Stimulated activated CD4-positive, alpha-beta T cell treated with anti-CD3 and anti-CD28 coated beads, Interleukin-12 subunit alpha, Interleukin-12 subunit beta, amount 100 ng/mL, for 48 hours (primary cell): ENCODE measurements at regions not wholly inside any gene's neighbourhood (a gene's known extent, or its start where the extent isn't known, plus 50 kb on each side); places are given as distances from the start of the nearest gene placed in this dataset.

Source experiments
- DNase-seq, 3 donors: peaks; one replicate each; pipeline ENCODE4 v3.0.0-alpha.2; 2020; ENCODE audit warnings: low read depth in 2 of 3, low spot score in 1 of 3

GRCh38 chr9:79006546-79006945 lies 565.2 kb upstream of the TLE4 start:
- no peak for DNase-seq

- no peak for DNase-seq
Measured at GRCh38 chr9:79007701-79008483, 563.9 kb upstream of the TLE4 start.

- no peak for DNase-seq
Measured at GRCh38 chr9:79008916-79009315, 562.8 kb upstream of the TLE4 start.

- no peak for DNase-seq
Measured at GRCh38 chr9:79011461-79011860, 560.3 kb upstream of the TLE4 start.

GRCh38 chr9:79012561-79012960 lies 559.2 kb upstream of the TLE4 start:
- DNase-seq: no peak

- no peak for DNase-seq
Measured at GRCh38 chr9:79013715-79014610, 557.8 kb upstream of the TLE4 start.

- DNase-seq: no peak
Measured at GRCh38 chr9:79014929-79015699, 556.7 kb upstream of the TLE4 start.

GRCh38 chr9:79015951-79016350 lies 555.8 kb upstream of the TLE4 start:
- no peak for DNase-seq

GRCh38 chr9:79020276-79020675 lies 551.5 kb upstream of the TLE4 start:
- DNase-seq: no peak

- DNase-seq: no peak
Measured at GRCh38 chr9:79021084-79021483, 550.7 kb upstream of the TLE4 start.

GRCh38 chr9:79023134-79023580 lies 548.6 kb upstream of the TLE4 start:
- no peak for DNase-seq

- no peak for DNase-seq
Measured at GRCh38 chr9:79026316-79026715, 545.4 kb upstream of the TLE4 start.

- DNase-seq: no peak
Measured at GRCh38 chr9:79028101-79028500, 543.7 kb upstream of the TLE4 start.

- DNase-seq: no peak
Measured at GRCh38 chr9:79034583-79034982, 537.2 kb upstream of the TLE4 start.

GRCh38 chr9:79037338-79037737 lies 534.4 kb upstream of the TLE4 start:
- no peak for DNase-seq

- DNase-seq: no peak
Measured at GRCh38 chr9:79040671-79041070, 531.1 kb upstream of the TLE4 start.

- no peak for DNase-seq
Measured at GRCh38 chr9:79041266-79041665, 530.5 kb upstream of the TLE4 start.

GRCh38 chr9:79043916-79044315 lies 527.8 kb upstream of the TLE4 start:
- DNase-seq: no peak

GRCh38 chr9:79046401-79046800 lies 525.4 kb upstream of the TLE4 start:
- DNase-seq: no peak

- DNase-seq: no peak
Measured at GRCh38 chr9:79049371-79049770, 522.4 kb upstream of the TLE4 start.

- DNase-seq: no peak
Measured at GRCh38 chr9:79053598-79053997, 518.2 kb upstream of the TLE4 start.
